GM12891 (cell line): ENCODE measurements at regions not wholly inside any gene's neighbourhood (a gene's known extent, or its start where the extent isn't known, plus 50 kb on each side); places are given as distances from the start of the nearest gene placed in this dataset.

Source experiments
- POLR2A ChIP-seq: IDR thresholded peaks from 2 replicates; pipeline ENCODE4 v1.6.1; 2011; ENCODE audit warnings: low read depth, low read length, control low read depth
- POLR2AphosphoS5 ChIP-seq: IDR thresholded peaks from 2 replicates; pipeline ENCODE4 v1.6.1; 2011; ENCODE audit warnings: low read depth, low read length, control low read depth
- POU2F2 ChIP-seq: IDR thresholded peaks from 2 replicates; pipeline ENCODE4 v1.6.1; 2011; ENCODE audit warnings: low read depth, mild to moderate bottlenecking, control low read depth, low read length, moderate library complexity
- TAF1 ChIP-seq: IDR thresholded peaks from 2 replicates; pipeline ENCODE4 v1.6.1; 2011; ENCODE audit warnings: low read depth, low read length, control low read depth

GRCh38 chr18:73693091-73693490 is 454.5 kb downstream of the FBXO15 start:
- no peak for TF ChIP-seq POLR2A
- no peak for TF ChIP-seq POU2F2
- TF ChIP-seq POLR2AphosphoS5 = no peak
- TF ChIP-seq TAF1 = no peak
